ENCODE measurements at regions not wholly inside any gene's neighbourhood (a gene's known extent, or its start where the extent isn't known, plus 50 kb on each side); places are given as distances from the start of the nearest gene placed in this dataset.

GRCh38 chr1:82932207-82932606, 1066.7 kb downstream of the TTLL7 start:
- no peak for TF ChIP-seq POLR2A (IDR thresholded peaks at IDR 0.05)
- no peak for TF ChIP-seq CTCF (IDR thresholded peaks at IDR 0.05)

All from right lobe of liver (tissue), 4 donors.